ENCODE measurements at regions not wholly inside any gene's neighbourhood (a gene's known extent, or its start where the extent isn't known, plus 50 kb on each side); places are given as distances from the start of the nearest gene placed in this dataset.

GRCh38 chr12:93297032-93297431 lies 80.7 kb upstream of the NUDT4 start:
- no peak for TF ChIP-seq ZNF202 (tag by site-specific recombination; IDR thresholded peaks at IDR 0.05; ENCODE audit: borderline replicate concordance)
- TF ChIP-seq ZNF16 (tag by site-specific recombination; IDR thresholded peaks at IDR 0.05; ENCODE audit: low read depth): no peak
- no peak for TF ChIP-seq ZNF701 (tag by site-specific recombination; IDR thresholded peaks at IDR 0.05)
- TF ChIP-seq REST (tag by site-specific recombination; IDR thresholded peaks at IDR 0.05): no peak

Measured in HEK293 (cell line).